ENCODE measurements at regions not wholly inside any gene's neighbourhood (a gene's known extent, or its start where the extent isn't known, plus 50 kb on each side); places are given as distances from the start of the nearest gene placed in this dataset.

GRCh38 chr1:29736582-29737188 lies 500.4 kb downstream of the PTPRU start:
- TF ChIP-seq POLR2A (IDR thresholded peaks at IDR 0.05; ENCODE audit: low read depth, low read length) (no peak), STAT1 (conservative IDR thresholded peaks at IDR 0.05) (no peak), ATF3 (IDR thresholded peaks at IDR 0.05; ENCODE audit: borderline replicate concordance, extremely low read depth, low read depth, low read length) (no peak), CTCF (IDR thresholded peaks at IDR 0.05 in 2 of 3, conservative IDR thresholded peaks at IDR 0.05 in 1 of 3; ENCODE audit: control insufficient read depth in 2 of 3, extremely low read depth in 1 of 3, insufficient read depth in 1 of 3, low read depth in 3 of 3, low read length in 3 of 3) (no peak), NR2C1 (IDR thresholded peaks at IDR 0.05) (no peak), SPI1 (IDR thresholded peaks at IDR 0.05; ENCODE audit: borderline replicate concordance, insufficient read depth, low read depth, low read length) (no peak), EZH2 (IDR thresholded peaks at IDR 0.05; ENCODE audit: borderline replicate concordance, control insufficient read depth, low read depth, low read length) (no peak), BMI1 (IDR thresholded peaks at IDR 0.05; ENCODE audit: borderline replicate concordance) (no peak)
